ENCODE measurements at regions not wholly inside any gene's neighbourhood (a gene's known extent, or its start where the extent isn't known, plus 50 kb on each side); places are given as distances from the start of the nearest gene placed in this dataset.

DNA sequence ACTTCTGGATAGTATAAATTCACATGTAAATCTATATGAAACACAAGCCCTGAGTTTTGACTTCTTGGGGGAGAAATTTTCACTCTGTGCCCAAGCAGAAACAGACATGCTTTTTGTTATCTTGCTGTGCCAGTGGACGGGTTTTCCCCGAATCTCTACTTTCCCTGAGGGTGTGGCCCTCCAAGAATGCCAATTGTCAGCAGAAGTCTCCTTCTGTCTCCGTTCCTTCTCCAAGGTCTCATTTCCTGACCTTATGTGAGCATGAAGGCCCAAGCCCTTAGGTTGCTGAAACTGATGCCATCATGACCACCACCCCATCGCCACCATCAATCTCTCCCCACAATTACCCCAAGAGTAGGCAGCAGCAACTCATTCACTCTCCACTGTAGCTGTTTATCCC is 253.8 kb downstream of the XXYLT1 start:
- no peak overlapping the region for H3K27ac Mint-ChIP-seq
- H3K27me3 Mint-ChIP-seq (ENCODE audit: low read depth, poor library complexity) = peaks cover 34% of the 10 kb centered on the region
- H3K4me3 Mint-ChIP-seq = no peak overlapping the region
- peaks cover 5% of the 10 kb centered on the region for H3K4me1 Mint-ChIP-seq
- H3K9me3 Mint-ChIP-seq = peaks cover 18% of the 10 kb centered on the region
- DNase-seq = no peak
- H3K36me3 Mint-ChIP-seq (ENCODE audit: low read depth) = no peaks in the 10 kb centered on the region
- TF ChIP-seq CTCF (IDR thresholded peaks at IDR 0.05) = no peak

All from nephron progenitor cell (in vitro differentiated cells).